MM.1S (cell line): ENCODE measurements at regions not wholly inside any gene's neighbourhood (a gene's known extent, or its start where the extent isn't known, plus 50 kb on each side); places are given as distances from the start of the nearest gene placed in this dataset.
A peak's percentile ranks its signal among the peaks of the same experiment; 100 is the strongest.

Experiments used
- DNase-seq: peaks from one replicate; pipeline ENCODE4 v3.0.0-alpha.2; 2015
- H2AFZ ChIP-seq: fragments of 300-600 bp; sonication (generic); 2 replicates; pipeline ENCODE4 v1.6.0; 2016; ENCODE audit warnings: antibody characterized with exemption, low read length
- H3F3A ChIP-seq: fragments of 300-600 bp; sonication (generic); 2 replicates; pipeline ENCODE4 v1.6.1; 2016; ENCODE audit warnings: mild to moderate bottlenecking, antibody characterized with exemption, low read length, moderate library complexity, mixed read lengths; ENCODE audit not compliant: insufficient read depth
- H3K27ac ChIP-seq: fragments of 300-600 bp; sonication (generic); 2 replicates; pipeline ENCODE4 v1.5.1; 2016; ENCODE audit warnings: mild to moderate bottlenecking, low read length
- H3K27me3 ChIP-seq: fragments of 300-600 bp; sonication (generic); replicated peaks from 2 replicates; pipeline ENCODE4 v1.6.0; 2016; ENCODE audit warnings: low read length; ENCODE audit not compliant: insufficient read depth
- H3K36me3 ChIP-seq: fragments of 300-600 bp; sonication (generic); replicated peaks from 2 replicates; pipeline ENCODE4 v1.6.1; 2016; ENCODE audit warnings: mild to moderate bottlenecking, low read length, mixed read lengths; ENCODE audit not compliant: insufficient read depth
- H3K4me1 ChIP-seq: fragments of 300-600 bp; sonication (generic); 2 replicates; pipeline ENCODE4 v1.6.1; 2016; ENCODE audit warnings: low read length, mixed read lengths
- H3K4me2 ChIP-seq: fragments of 300-600 bp; sonication (generic); 2 replicates; pipeline ENCODE4 v1.6.0; 2016; ENCODE audit warnings: low read depth, low read length
- H3K4me3 ChIP-seq: fragments of 300-600 bp; sonication (generic); 2 replicates; pipeline ENCODE4 v1.5.1; 2016; ENCODE audit warnings: low read length, mixed read lengths
- H3K79me2 ChIP-seq: fragments of 300-600 bp; sonication (generic); 2 replicates; pipeline ENCODE4 v1.6.1; 2016; ENCODE audit warnings: mixed run types, low read length, mixed read lengths
- H3K9ac ChIP-seq: fragments of 300-600 bp; sonication (generic); 2 replicates; pipeline ENCODE4 v1.6.1; 2016; ENCODE audit warnings: low read length, mixed read lengths
- H3K9me2 ChIP-seq: fragments of 300-600 bp; sonication (generic); replicated peaks from 2 replicates; pipeline ENCODE4 v1.6.1; 2016; ENCODE audit warnings: mild to moderate bottlenecking, low read length, mixed read lengths; ENCODE audit not compliant: insufficient read depth
- H3K9me3 ChIP-seq: fragments of 300-600 bp; sonication (generic); replicated peaks from 2 replicates; pipeline ENCODE4 v1.6.1; 2016; ENCODE audit warnings: mild to moderate bottlenecking, low read length, mixed read lengths; ENCODE audit not compliant: insufficient read depth
- H4K20me1 ChIP-seq: fragments of 300-600 bp; sonication (generic); 2 replicates; pipeline ENCODE4 v1.6.1; 2016; ENCODE audit warnings: mild to moderate bottlenecking, low read length, moderate library complexity, mixed read lengths; ENCODE audit not compliant: insufficient read depth
- EZH2 ChIP-seq: fragments of 300-600 bp; sonication (generic); optimal IDR thresholded peaks from 2 replicates; pipeline ENCODE3; 2017; ENCODE audit warnings: low read depth, mild to moderate bottlenecking, antibody characterized with exemption, low read length, mixed read lengths
- EZH2phosphoT487 ChIP-seq: fragments of 300-600 bp; sonication (generic); IDR thresholded peaks from 2 replicates; pipeline ENCODE4 v1.6.1; 2018; ENCODE audit warnings: antibody characterized with exemption, low read length
- TF ChIP-seq, protein P1 (sequence below): fragments of 300-600 bp; sonication (generic); IDR thresholded peaks from 2 replicates; pipeline ENCODE4 v1.5.1; 2016; ENCODE audit warnings: antibody characterized with exemption, low read length, mixed read lengths

DNA sequence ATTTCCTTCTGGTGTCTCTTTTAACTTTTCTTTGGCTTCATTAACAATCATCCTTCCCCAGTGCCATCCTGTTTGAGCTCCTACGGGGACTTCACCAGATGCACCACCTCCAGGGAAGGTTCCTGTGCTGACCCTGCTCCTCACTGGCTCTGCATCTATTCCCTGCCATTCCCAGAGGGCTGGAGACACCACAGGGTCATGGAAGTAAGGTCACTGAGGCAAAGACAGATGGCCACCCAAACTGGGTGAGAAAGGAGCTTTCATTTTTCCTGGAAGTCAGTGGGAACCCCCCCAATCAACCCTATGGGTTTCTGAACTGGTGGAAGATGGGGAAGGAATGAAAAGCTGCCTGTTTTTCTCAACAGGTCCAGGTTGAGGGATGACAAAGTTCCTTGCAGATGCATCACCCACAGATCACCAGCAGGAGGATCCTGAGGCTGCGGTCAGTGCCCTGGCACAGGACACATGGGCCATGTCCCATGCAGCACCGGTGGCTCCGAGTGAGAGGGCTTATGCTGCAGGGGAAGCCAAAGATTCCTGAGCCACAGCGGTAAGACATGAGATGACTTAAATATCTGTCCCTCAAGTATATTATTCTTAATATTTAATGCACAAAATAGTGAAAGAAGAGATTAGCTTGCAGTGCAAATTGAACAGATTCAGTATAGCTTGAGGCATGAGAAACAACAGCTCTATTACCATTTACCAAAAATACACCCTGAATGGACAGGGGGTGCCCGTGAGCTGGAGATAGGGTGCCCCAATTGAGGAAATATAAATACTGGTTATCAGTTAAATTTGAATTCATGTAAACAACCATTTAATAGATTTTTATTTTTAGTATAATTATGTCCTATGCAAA, 73.0 kb upstream of the VPREB1 start:
- no peaks in the 10 kb centered on the region for H3K27me3 ChIP-seq
- no peaks in the 10 kb centered on the region for H3K9me2 ChIP-seq
- no peaks in the 10 kb centered on the region for H3K79me2 ChIP-seq
- no peaks in the 10 kb centered on the region for H4K20me1 ChIP-seq
- H3K27ac ChIP-seq: no peak overlapping the region
- no peak for TF ChIP-seq EZH2
- TF ChIP-seq, protein P1, sequence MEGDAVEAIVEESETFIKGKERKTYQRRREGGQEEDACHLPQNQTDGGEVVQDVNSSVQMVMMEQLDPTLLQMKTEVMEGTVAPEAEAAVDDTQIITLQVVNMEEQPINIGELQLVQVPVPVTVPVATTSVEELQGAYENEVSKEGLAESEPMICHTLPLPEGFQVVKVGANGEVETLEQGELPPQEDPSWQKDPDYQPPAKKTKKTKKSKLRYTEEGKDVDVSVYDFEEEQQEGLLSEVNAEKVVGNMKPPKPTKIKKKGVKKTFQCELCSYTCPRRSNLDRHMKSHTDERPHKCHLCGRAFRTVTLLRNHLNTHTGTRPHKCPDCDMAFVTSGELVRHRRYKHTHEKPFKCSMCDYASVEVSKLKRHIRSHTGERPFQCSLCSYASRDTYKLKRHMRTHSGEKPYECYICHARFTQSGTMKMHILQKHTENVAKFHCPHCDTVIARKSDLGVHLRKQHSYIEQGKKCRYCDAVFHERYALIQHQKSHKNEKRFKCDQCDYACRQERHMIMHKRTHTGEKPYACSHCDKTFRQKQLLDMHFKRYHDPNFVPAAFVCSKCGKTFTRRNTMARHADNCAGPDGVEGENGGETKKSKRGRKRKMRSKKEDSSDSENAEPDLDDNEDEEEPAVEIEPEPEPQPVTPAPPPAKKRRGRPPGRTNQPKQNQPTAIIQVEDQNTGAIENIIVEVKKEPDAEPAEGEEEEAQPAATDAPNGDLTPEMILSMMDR: peak; percentile 66
- H3K9me3 ChIP-seq: no peaks in the 10 kb centered on the region
- no peaks in the 10 kb centered on the region for H3K36me3 ChIP-seq
- H3K4me3 ChIP-seq: no peak overlapping the region
- peak overlapping the region; percentile 26; the same call in 1 of the 2 replicates for H2AFZ ChIP-seq
- H3F3A ChIP-seq: peaks cover 24% of the 10 kb centered on the region
- no peak overlapping the region; the same call in 1 of the 2 replicates for H3K4me2 ChIP-seq
- H3K4me1 ChIP-seq: peaks cover 35% of the 10 kb centered on the region
- DNase-seq: peak; percentile 57
- no peak overlapping the region for H3K9ac ChIP-seq

DNA sequence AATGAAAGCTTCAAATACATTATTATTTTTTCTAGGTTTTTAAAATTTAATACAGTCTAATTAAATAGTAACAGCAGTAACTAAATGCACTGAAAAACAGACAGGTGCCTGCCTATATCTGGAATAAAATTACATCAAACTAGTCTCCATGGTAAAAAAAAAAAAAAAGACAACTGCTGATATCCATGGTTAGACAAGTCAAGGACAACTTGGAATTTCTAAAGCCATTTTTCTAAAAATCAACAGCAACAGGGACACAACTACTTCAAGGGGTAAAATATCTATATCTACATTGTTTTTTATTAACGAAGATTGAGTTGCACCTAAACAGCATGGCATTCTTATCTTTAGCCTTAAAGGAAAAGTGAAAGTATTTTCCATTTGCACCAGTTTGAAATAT, 74.7 kb upstream of the VPREB1 start:
- H3K4me3 ChIP-seq: no peak overlapping the region
- H3K27me3 ChIP-seq: no peaks in the 10 kb centered on the region
- no peak overlapping the region for H3K9ac ChIP-seq
- no peak for DNase-seq
- H3K9me3 ChIP-seq: no peaks in the 10 kb centered on the region
- H3K9me2 ChIP-seq: no peaks in the 10 kb centered on the region
- no peak overlapping the region for H2AFZ ChIP-seq
- peaks cover 43% of the 10 kb centered on the region for H3K4me1 ChIP-seq
- H3K27ac ChIP-seq: no peak overlapping the region
- H3K36me3 ChIP-seq: no peaks in the 10 kb centered on the region
- no peak for TF ChIP-seq EZH2
- TF ChIP-seq, protein P1: no peak
- TF ChIP-seq EZH2phosphoT487: no peak
- H3F3A ChIP-seq: peaks cover 24% of the 10 kb centered on the region
- H3K79me2 ChIP-seq: no peaks in the 10 kb centered on the region
- no peak overlapping the region for H3K4me2 ChIP-seq
- H4K20me1 ChIP-seq: no peaks in the 10 kb centered on the region

DNA sequence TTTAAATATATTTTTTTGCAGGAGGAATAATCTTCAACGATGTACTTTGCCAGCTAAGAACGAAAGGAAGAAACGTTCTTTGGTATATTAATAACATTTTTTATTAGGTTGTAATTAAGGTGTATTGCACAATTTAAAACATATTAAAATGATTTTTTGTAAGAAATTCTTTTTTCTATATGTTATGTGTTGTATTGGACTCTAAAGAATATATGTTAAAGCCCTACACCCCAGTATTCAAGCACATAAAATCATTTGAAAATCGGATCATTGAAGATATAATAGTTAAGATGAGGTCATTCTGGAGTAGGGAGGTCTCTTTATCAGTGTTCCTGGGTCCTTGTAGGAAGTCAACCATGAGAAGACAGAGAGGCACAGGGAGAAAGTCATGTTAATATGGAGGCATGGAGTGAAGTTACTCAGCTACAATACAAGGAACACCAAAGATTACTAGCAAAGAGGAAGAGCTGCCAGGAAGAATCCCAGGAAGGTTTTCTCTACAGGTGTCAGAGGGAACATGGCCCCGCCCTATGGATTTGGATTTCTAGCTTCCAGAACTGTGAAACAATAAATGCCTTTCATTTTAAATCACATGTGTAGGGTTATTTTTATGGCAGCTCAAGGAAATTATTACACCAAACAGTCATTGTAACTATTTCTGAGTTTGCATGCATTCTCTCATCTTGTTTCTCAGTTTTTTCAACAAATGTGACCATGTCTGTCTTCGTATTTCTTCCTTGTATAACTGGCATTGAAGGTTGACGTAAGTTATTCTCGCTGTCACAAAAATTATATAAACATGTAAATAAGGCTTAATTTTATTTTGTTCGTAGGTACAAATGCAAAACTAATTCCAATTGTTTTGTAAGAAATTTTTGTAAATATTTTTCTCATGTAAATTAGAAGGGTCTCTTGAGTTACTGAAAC, 75.4 kb upstream of the VPREB1 start:
- no peaks in the 10 kb centered on the region for H3K27me3 ChIP-seq
- H3K4me1 ChIP-seq: peaks cover 43% of the 10 kb centered on the region
- no peaks in the 10 kb centered on the region for H3K79me2 ChIP-seq
- H3K36me3 ChIP-seq: no peaks in the 10 kb centered on the region
- peak overlapping the region; percentile 73; the same call in 1 of the 2 replicates for H3K9ac ChIP-seq
- H3K9me3 ChIP-seq: no peaks in the 10 kb centered on the region
- H4K20me1 ChIP-seq: no peaks in the 10 kb centered on the region
- peak overlapping the region; percentile 96 for H3K27ac ChIP-seq
- H3K4me3 ChIP-seq: peak overlapping the region; percentile 58
- TF ChIP-seq, protein P1: no peak
- TF ChIP-seq EZH2 (no peak), EZH2phosphoT487 (no peak)
- H2AFZ ChIP-seq: peak overlapping the region; percentile 79
- H3K9me2 ChIP-seq: no peaks in the 10 kb centered on the region
- no peak for DNase-seq
- H3K4me2 ChIP-seq: peak overlapping the region; percentile 81
- peaks cover 24% of the 10 kb centered on the region for H3F3A ChIP-seq
